ENCODE measurements at regions not wholly inside any gene's neighbourhood (a gene's known extent, or its start where the extent isn't known, plus 50 kb on each side); places are given as distances from the start of the nearest gene placed in this dataset.
"Not testable (repeated sequence)": the region's sequence is repeated elsewhere in the genome, so short reads cannot be mapped to it uniquely, and the experiment has no call there.

DNA sequence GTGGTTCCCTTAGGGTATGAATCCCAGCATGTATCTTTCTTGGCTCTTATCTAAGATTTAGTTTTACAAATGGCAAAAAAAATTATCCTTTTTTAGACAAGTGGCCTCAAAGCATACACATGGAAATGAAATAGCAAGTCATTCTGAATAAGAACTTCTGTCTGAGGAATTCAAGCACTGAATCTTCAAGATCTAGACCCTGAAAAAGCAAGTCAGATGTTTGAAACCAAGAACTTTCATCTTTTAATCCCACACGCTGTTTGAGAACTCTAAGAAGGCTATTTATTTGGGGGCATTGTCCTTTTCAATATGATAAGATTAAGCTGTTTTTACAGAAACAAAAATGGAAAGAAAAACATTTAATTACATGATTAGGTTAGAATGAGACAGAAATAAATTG lies 549.2 kb upstream of the CYLC2 start:
- Histone ChIP-seq H3K36me3 (ENCODE audit: insufficient read depth, low read length) (no peaks in the 10 kb centered on the region), H3K4me1 (ENCODE audit: insufficient read depth, low read length, poor library complexity, severe bottlenecking) (no peaks in the 10 kb centered on the region), H3K27me3 (ENCODE audit: insufficient read depth, low read length, poor library complexity, severe bottlenecking) (no peaks in the 10 kb centered on the region), H3K9me3 (ENCODE audit: insufficient read depth, low read depth, low read length) (no peaks in the 10 kb centered on the region), H3K9ac (ENCODE audit: low read depth, low read length, poor library complexity, severe bottlenecking) (no peak overlapping the region), H4K20me1 (ENCODE audit: insufficient read depth, low read length, poor library complexity, severe bottlenecking) (no peaks in the 10 kb centered on the region), H2AFZ (ENCODE audit: low read length) (no peak overlapping the region), H3K4me2 (ENCODE audit: low read depth, low read length, poor library complexity, severe bottlenecking) (no peak overlapping the region), H3K4me3 (ENCODE audit: low read length, poor library complexity, severe bottlenecking) (no peak overlapping the region), H3F3A (ENCODE audit: low read depth) (no peaks in the 10 kb centered on the region), H3K9me2 (replicated peaks; ENCODE audit: low read depth, low read length) (no peaks in the 10 kb centered on the region), H3K79me2 (ENCODE audit: insufficient read depth, low read length) (no peaks in the 10 kb centered on the region)
- TF ChIP-seq EZH2phosphoT487 (IDR thresholded peaks at IDR 0.05; ENCODE audit: borderline replicate concordance) = no peak
- TF ChIP-seq, protein P1, sequence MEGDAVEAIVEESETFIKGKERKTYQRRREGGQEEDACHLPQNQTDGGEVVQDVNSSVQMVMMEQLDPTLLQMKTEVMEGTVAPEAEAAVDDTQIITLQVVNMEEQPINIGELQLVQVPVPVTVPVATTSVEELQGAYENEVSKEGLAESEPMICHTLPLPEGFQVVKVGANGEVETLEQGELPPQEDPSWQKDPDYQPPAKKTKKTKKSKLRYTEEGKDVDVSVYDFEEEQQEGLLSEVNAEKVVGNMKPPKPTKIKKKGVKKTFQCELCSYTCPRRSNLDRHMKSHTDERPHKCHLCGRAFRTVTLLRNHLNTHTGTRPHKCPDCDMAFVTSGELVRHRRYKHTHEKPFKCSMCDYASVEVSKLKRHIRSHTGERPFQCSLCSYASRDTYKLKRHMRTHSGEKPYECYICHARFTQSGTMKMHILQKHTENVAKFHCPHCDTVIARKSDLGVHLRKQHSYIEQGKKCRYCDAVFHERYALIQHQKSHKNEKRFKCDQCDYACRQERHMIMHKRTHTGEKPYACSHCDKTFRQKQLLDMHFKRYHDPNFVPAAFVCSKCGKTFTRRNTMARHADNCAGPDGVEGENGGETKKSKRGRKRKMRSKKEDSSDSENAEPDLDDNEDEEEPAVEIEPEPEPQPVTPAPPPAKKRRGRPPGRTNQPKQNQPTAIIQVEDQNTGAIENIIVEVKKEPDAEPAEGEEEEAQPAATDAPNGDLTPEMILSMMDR (conservative IDR thresholded peaks at IDR 0.05; ENCODE audit: low read length) = no peak

DNA sequence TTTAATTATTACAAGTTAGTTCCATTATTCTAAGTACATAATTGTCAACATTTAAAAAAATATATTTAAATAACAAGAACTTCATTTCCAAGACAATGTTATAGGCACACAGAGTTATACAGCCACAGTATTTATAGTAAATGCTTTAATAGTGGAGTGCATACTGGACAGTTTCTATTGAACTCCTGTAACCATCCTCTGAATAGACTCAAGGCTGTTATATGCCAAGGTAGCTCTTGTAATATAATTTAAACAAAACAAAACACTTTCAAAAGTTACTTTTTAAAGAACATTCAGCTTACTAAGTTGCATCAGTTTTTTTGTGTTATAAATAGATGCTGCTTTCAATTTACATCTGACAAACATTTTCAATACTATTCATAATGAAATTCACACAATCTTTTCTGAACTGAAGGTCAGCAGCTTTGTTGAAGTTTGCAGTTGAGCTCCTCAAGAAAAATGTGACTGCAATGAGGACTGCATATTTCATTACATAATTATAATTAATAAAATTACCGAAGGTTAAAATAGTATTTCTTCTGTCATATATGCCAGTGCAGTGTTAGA lies 549.9 kb upstream of the CYLC2 start:
- Histone ChIP-seq H3F3A (ENCODE audit: low read depth) (no peaks in the 10 kb centered on the region), H3K4me2 (ENCODE audit: low read depth, low read length, poor library complexity, severe bottlenecking) (no peak overlapping the region)
- TF ChIP-seq, protein P1 (conservative IDR thresholded peaks at IDR 0.05; ENCODE audit: low read length) = no peak

DNA sequence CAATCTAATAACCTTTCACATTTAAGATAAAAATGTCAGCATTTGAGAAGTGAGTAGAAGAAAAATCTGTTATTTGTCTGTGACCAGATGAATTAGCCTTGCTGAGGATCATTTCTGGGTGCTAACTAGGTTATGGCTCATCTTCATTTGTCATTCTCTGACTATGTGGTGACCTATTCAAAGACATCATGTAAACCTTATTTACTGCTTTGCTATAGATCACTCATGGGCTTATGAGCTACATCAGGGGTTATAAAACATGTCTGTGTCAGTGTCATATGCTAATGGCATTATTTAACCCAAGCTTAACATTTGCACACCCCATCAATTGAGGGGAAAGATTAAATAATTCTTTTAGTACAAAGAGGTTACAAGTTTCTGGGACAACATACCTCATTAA lies 555.5 kb upstream of the CYLC2 start:
- no peaks in the 10 kb centered on the region for H3K9me3 ChIP-seq (ENCODE audit: insufficient read depth, low read depth, low read length)
- H3K27me3 ChIP-seq (ENCODE audit: insufficient read depth, low read length, poor library complexity, severe bottlenecking) = no peaks in the 10 kb centered on the region
- no peaks in the 10 kb centered on the region for H3K9me2 ChIP-seq (replicated peaks; ENCODE audit: low read depth, low read length)
- TF ChIP-seq EZH2phosphoT487 (IDR thresholded peaks at IDR 0.05; ENCODE audit: borderline replicate concordance) = no peak
- TF ChIP-seq, protein P1 (conservative IDR thresholded peaks at IDR 0.05; ENCODE audit: low read length) = no peak
- no peak overlapping the region for H3K9ac ChIP-seq (ENCODE audit: low read depth, low read length, poor library complexity, severe bottlenecking)
- H3K4me2 ChIP-seq (ENCODE audit: low read depth, low read length, poor library complexity, severe bottlenecking) = no peak overlapping the region
- H2AFZ ChIP-seq (ENCODE audit: low read length) = no peak overlapping the region
- H3K79me2 ChIP-seq (ENCODE audit: insufficient read depth, low read length) = no peaks in the 10 kb centered on the region
- H3K4me1 ChIP-seq (ENCODE audit: insufficient read depth, low read length, poor library complexity, severe bottlenecking) = no peaks in the 10 kb centered on the region
- H4K20me1 ChIP-seq (ENCODE audit: insufficient read depth, low read length, poor library complexity, severe bottlenecking) = no peaks in the 10 kb centered on the region
- H3K36me3 ChIP-seq (ENCODE audit: insufficient read depth, low read length) = no peaks in the 10 kb centered on the region
- no peak overlapping the region for H3K4me3 ChIP-seq (ENCODE audit: low read length, poor library complexity, severe bottlenecking)
- H3F3A ChIP-seq (ENCODE audit: low read depth) = no peaks in the 10 kb centered on the region

More for the DNA sequence above, 549.9 kb upstream of the CYLC2 start:
- H3K9ac ChIP-seq (ENCODE audit: low read depth, low read length, poor library complexity, severe bottlenecking) = no peak overlapping the region
- H4K20me1 ChIP-seq (ENCODE audit: insufficient read depth, low read length, poor library complexity, severe bottlenecking) = no peaks in the 10 kb centered on the region
- H3K36me3 ChIP-seq (ENCODE audit: insufficient read depth, low read length) = no peaks in the 10 kb centered on the region
- no peaks in the 10 kb centered on the region for H3K4me1 ChIP-seq (ENCODE audit: insufficient read depth, low read length, poor library complexity, severe bottlenecking)
- no peak overlapping the region for H3K4me3 ChIP-seq (ENCODE audit: low read length, poor library complexity, severe bottlenecking)
- no peaks in the 10 kb centered on the region for H3K9me3 ChIP-seq (ENCODE audit: insufficient read depth, low read depth, low read length)
- no peaks in the 10 kb centered on the region for H3K27me3 ChIP-seq (ENCODE audit: insufficient read depth, low read length, poor library complexity, severe bottlenecking)
- no peaks in the 10 kb centered on the region for H3K9me2 ChIP-seq (replicated peaks; ENCODE audit: low read depth, low read length)
- H3K79me2 ChIP-seq (ENCODE audit: insufficient read depth, low read length) = no peaks in the 10 kb centered on the region
- H2AFZ ChIP-seq (ENCODE audit: low read length) = no peak overlapping the region

DNA sequence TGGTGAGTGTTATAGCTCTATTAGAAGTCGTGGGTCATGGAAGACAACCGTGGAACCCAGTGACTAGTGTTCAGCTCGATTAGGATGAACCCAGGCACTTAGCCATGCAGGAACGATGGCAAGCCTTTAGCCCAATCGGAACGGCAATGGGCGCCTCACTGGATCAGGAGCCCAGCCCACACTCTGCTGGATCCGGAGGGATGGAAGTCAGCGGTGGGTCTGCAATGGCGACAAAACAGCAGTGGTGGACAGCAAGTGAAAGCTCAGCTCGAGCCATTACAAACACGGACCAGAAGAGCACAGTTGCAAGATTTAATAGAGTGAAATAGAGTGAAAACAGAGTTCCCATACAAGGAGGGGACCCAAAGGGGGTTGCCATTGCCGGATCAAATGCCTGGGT lies 558.5 kb upstream of the CYLC2 start:
- H3K27me3 ChIP-seq (ENCODE audit: insufficient read depth, low read length, poor library complexity, severe bottlenecking); H3K4me2 ChIP-seq (ENCODE audit: low read depth, low read length, poor library complexity, severe bottlenecking); H2AFZ ChIP-seq (ENCODE audit: low read length); H3K9ac ChIP-seq (ENCODE audit: low read depth, low read length, poor library complexity, severe bottlenecking); H3K4me3 ChIP-seq (ENCODE audit: low read length, poor library complexity, severe bottlenecking); H3K9me2 ChIP-seq (replicated peaks; ENCODE audit: low read depth, low read length); H3K79me2 ChIP-seq (ENCODE audit: insufficient read depth, low read length); H4K20me1 ChIP-seq (ENCODE audit: insufficient read depth, low read length, poor library complexity, severe bottlenecking); H3K4me1 ChIP-seq (ENCODE audit: insufficient read depth, low read length, poor library complexity, severe bottlenecking); H3K36me3 ChIP-seq (ENCODE audit: insufficient read depth, low read length); H3K9me3 ChIP-seq (ENCODE audit: insufficient read depth, low read depth, low read length); H3F3A ChIP-seq (ENCODE audit: low read depth): not testable (repeated sequence)
